CD4-positive, alpha-beta T cell treated with Interleukin-6 for 4 hours (primary cell): ENCODE measurements at regions not wholly inside any gene's neighbourhood (a gene's known extent, or its start where the extent isn't known, plus 50 kb on each side); places are given as distances from the start of the nearest gene placed in this dataset.

ENCODE experiments used
- DNase-seq: peaks from one replicate; pipeline ENCODE4 v3.0.0-alpha.2; 2020; ENCODE audit warnings: mixed read lengths

DNA sequence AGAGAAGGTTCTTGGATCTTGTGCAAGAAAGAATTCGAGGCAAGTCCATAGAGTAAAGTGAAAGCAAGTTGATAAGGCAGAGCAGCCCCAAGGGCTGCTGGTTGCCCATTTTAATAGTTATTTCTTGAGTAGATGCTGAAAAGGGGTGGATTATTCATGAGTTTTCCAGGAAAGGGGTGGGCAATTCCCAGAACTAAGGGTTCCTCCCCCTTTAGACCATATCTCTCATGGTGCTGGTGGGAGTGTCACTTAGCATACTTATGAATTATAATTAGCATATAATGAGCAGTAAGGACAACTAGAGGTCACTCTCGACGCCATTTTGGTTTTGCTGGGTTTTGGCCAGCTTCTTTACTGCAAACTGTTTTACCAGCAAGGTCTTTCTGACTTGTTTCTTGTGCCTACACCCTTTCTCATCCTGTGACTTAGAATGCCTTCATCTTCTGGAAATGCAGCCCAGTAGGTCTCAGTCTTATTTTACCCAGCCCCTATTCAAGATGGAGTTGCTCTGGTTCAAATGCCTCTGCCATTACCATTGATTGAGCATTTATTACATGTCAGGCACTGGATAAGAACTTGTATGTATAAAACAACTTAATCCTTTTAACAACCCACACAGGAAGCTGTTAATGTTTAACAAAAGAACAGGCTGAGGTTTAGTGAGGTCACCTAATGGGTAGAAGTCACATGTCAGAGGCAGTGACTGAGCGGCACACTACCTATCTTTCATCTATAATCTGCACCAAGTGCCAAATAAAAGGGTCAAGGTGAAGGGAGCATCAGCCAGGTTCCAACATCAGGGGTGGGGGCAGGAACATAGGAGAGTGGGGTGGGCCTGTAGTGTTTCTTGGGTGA lies 250.9 kb downstream of the ICOS start:
- DNase-seq, result no peak

DNA sequence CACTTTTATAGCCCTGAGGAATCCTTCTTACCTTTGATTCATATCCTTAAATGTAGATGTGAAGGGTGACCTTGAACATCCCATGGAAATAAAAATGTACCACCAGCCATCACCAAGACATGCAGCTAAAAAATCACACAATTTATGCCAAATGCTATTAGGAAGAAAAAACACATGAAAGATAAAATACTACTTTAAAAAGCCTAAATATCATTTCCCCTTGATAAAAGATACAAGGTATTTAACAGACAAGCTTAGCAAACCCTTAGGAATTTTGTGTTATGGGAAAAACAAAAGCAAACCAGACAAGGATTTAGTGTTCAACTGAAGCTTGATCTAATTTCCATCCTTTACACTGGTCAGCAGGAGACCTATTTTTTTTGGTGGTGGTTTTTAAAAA lies 255.0 kb downstream of the ICOS start:
- no peak for DNase-seq

DNA sequence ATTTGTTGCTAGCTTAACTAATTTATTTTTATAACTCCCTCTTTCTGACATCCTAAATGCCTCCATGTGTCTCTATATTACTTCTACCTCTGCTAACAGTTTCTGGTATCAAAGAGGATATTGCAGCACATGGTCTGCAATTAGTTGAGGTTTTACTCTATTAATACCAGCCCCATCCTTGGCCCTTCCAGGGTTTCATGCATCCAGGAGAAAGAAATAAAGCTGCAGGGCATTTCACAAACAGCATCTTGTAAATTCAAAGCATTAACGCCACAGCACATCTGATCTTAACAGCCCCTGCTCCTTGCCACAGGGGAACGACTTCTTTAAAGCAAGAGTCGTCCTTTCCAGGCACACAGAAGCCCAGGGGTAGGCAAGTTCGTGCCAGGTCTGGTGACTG lies 258.9 kb downstream of the ICOS start:
- no peak for DNase-seq

DNA sequence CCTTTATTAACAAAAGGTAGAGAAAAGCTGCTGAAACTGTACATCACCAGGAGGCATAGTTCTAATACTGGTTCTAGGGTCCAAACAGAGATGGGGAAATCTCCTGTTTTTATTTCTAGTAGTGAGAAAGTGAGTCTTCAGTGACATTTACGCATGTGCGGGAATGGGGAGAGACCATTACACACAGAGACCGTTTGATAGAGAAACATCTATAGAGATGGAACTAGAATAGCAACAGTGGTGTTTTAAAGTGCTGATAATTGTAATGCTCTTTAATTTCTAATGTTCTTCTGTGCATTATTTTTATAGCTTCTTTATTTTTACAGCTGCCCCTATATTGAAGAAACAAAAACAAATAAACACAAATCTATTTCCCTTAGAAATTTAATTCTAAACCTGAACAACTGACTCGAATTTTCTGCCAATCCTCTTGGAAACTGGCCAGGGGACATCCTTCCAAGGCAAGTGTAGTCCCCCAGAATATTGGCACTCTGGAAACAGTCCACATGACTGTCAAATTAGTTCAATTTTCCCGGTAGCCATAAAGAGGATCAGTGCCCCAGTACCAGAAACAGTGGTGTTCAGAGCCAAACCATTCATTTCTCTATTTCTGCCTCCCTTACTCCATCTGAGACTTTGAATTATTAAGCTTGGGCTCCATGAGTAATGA lies 260.9 kb downstream of the ICOS start:
- DNase-seq, result no peak

DNA sequence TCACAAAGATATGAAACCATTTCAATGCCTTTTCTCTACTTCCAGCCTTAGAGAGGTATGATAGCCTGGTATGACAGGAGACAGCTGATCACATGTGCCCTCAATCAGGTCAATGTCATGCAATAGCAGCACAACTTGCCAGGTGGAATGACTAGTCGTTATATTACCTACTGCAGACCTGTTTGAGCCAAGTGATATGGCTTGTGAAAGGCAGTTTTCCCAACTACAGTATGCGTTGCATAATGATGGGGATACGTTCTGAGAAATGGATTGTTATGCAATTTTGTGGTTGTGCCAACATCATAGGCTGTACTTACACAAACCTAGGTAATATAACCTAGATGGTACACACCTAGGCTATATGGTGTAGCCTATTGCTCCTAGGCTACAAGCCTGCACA lies 262.8 kb downstream of the ICOS start:
- DNase-seq, result no peak

DNA sequence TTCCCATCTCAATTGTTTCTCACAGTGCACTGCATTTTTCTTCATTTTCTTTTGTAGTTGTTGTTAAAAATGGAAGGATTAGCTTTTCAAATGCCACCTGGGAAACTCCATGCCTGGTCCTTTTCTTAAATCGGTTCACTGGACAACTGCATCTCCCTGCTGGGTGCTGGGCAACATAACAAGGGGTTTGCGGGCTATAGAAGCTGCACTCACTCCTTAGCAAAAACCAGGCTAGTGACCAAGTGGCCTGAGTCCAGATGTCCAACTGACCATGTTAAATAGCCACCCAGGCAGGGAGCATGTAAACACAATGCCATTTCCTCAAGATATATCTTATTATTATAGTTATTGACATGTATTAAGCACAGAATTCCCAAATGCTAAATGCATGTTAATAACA lies 264.9 kb downstream of the ICOS start:
- DNase-seq, result no peak

DNA sequence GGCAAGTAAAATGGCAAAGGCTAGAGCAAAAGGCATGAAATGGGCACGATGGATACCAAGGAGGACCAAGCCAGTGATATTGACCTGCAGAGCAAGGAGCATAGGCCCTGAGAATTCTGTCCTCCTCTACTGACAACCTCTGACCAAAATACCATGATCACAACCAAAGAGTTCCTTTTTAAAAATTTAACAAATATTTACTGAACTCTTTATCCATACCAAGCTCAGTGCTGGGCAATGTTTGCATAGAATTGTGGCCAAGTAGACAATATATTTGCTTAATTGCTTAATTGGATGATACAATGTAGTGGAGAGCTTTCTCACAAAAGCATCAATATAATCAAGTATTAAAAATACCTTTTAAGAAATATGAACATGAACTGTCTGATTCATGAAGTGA lies 265.7 kb downstream of the ICOS start:
- DNase-seq, result no peak

DNA sequence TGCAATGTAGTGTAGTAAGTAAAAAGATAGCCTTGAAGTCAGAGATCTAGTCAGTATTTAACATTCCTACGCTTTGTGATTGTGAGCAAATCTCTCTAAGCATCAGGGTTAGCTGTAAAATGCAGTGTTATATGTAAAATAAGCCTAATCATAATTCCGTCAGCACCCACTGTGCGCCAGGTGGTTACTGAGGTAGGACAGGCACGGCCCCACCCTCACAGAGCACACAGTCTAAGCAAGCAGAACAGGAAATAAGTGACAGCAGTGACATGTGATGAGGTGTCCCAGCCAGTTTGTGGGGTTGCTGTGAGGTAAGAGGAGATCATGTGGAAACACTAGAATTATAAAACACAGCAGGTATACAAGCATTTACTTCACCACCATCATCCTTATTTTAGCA lies 267.1 kb downstream of the ICOS start:
- DNase-seq, result no peak

DNA sequence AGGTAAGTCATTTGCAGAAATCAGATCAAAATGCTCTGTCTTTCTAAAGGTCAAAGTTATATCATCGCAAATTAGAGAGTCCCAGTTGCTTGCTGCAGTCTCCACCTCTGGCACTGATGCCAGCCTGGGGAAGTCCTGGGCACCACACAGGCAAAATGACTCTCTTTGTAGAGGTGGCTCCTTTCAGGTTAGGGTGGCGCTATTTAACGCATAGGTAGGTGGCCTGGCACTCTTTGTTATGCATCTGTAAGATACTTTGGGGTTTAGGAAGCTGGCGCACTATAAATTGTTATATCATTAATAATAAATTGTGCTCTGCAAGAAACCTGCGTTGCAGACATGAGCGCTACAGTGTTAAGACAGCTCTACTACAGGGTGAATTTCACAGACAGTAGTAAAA lies 268.5 kb downstream of the ICOS start:
- no peak for DNase-seq

DNA sequence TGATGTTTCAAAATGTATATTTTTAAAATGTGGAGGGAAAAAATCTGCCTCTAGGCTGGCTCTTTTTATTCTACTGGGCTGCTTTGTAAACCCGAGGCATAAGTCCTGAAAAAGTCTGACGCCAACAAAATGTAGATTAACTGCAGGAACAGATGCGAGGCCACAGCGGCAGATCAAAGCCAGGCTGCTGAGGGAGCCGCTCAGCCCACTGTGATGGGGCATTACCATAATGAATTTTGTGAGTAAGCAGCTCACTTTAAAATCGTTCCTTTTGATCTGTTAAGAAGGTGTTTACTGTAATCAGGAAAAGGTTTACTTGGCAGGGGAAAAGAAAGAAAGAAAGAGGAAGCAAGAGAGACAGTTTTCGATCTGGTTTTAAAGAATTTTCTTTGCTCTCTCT lies 269.0 kb downstream of the ICOS start:
- DNase-seq, result no peak

DNA sequence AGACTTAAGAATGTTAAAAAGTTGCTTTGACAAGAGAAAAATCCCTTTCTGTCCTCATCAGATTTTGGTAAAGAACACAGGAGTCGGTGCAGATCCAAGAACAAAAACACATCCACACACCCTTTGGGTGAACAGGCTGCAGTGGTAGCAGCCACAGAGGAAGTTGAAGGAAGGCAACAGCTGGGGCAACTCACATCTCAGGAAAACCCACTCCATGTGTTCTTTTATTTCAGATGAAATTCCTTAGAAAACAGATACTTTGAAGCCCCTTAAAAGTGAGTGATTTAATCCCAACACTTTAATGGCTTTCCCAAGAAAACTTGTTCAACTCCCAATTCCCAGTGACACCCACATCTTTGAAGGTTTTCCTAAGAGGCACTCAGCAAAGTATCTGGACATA lies 271.3 kb downstream of the ICOS start:
- no peak for DNase-seq

DNA sequence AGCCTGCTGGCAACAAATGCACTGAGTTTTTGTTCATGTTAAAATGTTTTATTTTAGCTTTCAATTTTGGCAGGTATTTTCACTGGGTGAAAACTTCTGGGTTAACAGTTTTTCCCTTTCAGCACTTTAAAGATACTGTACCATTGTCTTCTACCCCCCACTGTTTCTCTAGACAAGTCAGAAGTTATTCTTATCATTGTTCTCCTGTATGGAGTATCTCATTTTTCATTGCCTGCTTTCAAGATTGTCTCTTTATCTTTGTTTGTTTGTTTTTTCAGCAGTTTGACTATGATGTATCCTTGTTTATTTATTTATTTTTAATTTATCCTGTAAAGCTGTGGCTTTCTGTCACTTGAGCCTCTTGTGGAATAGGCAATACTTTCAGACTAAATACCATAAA lies 277.0 kb downstream of the ICOS start:
- no peak for DNase-seq

DNA sequence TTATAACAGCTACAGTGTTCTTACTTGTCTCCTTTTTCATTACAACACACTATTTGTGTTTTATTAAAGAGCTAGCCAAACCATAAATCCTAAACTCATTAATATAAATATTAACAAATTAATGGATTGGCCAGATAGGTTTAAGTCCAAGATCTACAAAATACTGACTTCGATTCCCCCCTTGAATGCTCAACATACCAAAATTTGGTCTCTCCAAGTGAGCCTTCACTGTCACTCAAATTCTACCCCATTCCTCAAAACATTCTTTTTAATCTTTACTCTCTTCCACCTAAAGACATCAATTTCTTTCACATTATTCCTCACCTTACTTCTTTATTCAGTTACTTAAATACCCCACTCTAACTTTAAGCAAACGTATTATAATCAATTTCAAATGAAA lies 281.5 kb downstream of the ICOS start:
- no peak for DNase-seq

DNA sequence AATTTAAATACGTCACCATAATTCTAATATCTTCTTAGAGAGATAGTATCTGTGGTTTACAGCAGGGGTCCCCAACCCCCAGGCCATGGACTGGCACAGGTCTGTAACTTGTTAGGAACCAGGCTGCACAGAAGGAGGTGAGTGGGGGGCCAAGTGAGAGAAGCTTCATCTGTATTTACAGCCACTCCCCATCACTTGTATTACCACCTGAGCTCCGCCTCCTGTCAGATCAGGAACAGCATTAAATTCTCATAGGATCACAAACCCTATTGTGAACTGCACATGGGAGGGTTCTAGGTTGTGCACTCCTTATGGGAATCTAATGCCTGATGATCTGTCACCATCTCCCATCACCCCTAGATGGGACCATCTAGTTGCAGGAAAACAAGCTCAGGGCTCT lies 282.6 kb downstream of the ICOS start:
- DNase-seq, result no peak

DNA sequence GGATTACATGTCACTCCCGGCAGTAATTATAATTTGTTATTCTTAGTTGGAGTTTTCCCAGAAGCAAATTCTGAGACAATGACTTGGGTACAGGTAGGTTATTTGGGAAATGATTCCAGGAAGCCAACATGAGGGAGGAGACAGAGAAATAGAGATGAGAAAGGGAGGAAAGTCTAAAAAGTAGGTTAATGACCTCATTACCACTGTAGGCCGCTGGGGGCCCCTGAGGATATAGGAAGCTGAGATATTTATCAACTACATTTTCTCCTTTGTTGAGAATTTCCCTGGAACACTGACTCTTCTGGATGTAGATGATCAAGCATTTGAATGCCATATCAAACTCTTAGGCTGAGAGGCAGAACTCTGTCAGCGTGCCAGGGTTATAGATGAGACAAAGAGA lies 284.3 kb downstream of the ICOS start:
- DNase-seq, result no peak

DNA sequence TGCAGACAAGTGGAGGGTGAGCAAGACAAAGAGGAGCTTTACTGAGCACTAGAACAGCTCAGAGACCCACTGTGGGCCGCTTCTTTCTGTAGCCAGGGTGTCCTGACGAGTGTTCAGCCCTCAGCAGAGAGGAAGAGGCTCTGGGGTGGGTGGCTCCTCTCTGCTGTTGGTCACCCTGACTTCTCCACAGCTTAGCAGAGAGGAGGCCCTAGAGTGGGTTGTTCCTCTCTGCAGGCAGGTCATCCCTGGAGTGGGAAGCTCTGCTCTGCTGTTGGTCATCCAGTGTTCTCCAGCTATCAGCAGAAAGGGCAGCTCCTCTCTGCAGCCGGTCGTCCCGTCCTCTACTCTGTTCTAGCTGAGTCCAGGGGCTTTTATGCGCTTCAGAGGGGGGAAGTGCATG lies 286.5 kb downstream of the ICOS start:
- DNase-seq, result no peak

DNA sequence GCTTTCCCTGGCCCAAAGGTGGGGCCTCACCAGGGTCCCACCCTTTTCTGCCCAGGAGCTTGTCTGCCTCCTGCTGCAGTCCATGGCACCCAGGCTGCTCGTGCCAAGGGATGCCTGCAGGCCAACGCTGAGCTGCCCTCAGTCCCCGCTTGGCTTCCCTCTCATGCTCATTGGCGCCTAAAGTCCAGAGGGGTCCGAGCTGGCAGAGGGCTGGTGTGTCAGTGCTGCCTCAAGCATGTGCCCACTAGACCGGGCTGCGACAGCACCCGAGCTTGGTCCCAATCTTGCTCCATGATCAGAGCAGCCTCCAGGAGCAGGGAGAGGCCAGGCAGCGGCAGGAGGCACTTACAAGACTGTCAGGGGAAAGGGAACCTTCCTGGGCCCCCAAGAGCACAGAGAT lies 287.0 kb downstream of the ICOS start:
- no peak for DNase-seq

DNA sequence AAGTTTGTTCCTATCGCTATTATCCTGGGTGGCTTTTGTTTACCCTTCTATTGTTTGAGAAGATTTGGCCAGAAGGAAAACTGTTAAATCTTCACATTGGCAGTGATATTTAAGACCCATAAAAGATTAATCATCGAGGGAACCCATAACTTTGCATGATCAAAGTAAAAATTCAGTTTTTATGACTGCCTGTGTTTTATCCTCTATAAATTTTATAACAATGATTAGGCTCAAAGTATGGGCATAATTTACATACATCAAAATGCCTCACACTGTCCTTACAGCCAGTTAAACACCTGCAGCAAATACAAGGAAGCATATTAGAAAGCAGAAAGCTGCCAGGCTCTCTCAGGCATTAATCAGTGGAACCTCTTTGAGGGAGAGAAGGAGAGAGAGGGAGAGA lies 289.1 kb downstream of the ICOS start:
- DNase-seq, result no peak

DNA sequence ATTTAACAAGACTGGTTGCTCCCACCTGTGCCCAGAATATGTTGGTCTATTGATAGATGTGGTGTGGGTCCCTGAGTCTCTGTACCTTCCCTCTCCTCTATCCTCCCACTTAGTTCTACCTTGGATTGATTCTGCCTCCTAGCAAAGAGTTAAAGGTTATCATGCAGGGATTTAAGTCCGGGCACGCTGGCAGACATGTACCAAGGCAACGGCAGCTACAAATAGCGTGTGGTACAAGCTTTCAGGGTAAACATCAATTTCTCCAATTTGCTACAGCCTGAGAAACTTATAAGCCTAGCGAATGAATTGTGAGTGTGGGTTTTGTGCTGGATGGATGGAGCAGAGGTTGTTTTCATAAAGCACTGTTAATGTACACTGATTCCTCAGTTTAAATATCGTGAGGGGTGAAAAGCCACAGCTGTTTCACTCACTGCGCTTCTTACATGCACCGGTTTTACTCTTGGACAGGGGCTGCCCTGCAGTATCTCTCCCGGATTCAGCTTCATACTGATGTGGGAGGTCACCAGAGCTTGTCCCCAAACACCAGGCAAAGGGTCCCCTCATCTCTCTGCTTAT lies 289.8 kb downstream of the ICOS start:
- no peak for DNase-seq

DNA sequence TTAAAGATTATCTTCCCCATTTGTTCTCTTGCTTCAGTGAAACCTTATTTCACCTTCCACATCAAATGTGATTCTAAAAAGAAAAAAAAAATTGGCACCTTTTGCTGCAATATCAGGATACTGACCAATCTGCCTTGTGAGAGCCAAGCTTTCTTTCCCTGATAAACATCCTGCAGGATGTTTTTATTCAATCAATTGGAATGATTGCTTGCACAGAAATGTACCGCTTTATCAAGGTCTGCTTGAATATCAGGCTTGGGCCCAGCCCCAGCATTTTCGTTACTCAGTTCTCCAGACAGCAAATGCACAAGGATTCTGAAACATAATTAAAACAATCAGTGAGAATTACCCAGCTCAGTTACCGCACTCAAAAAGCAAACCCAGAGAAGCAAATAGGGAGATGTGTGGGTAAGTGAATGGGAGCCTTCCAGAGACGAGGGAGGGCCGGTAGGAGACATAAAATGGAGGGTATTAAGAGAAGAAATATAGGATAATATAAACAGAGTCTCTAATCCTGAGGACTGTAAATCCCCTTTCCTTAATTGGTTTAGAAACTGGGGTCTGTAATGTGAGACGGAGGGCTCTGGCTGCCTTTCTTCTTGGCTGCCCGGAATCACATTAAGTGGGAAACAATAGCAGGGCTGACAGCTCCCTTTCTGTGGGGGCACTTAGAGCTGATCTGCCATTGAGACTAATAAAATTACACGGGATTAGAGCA lies 291.8 kb downstream of the ICOS start:
- no peak for DNase-seq

DNA sequence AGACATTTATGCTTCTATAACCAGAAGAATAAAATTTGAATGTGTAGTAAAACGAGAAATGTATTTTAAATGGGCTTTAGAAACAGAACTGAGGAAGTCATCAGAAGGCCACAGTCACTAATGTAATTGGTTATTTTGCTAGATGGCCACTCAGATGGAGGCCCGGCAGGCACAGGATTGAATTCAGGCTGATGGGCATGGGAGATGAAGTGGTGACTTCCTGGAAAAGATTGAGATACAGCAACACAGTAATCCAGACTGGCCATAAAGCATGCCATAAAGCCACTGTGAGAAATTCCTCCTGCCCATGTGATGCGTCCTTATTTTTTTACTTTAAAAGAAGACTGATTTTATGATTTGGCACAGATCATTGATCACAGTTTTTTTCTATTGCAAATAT lies 297.7 kb downstream of the ICOS start:
- DNase-seq, result no peak

DNA sequence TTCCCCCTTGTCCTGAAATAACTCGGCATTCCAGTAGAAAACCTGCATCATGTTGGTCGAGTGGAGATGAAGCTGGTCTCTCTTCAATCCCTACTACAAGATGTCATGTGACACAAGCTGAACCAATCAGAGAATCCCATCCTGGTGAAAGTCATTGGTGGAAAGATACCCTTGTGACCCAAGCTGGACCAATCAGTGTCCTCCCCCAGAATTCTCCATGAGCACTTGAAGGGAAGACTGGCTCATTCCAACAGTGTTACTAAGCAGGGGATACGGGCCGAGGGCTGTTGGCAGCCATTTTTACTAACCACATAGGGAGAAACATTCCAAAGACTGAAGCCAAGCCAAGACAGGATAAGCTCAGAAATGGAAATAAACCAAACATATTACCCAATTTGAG lies 298.3 kb downstream of the ICOS start:
- DNase-seq, result no peak

DNA sequence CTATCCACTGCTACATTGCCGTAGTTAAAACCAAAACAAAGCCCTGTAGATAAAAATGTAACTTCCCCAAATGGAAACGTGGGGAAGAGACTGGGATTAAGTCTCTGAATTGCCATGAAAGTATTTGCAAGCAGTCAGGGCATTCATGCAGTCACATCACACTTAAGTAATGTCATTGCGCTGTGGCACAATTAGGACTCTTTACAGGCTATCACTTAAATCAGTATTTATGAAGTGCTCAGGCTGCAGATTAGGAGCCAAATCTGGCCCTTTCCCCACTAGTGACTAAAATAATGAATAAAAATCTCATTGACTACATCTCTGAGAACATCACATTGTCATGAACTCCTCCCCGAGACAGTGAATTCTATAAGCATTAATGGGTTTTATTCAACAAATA lies 300.9 kb downstream of the ICOS start:
- DNase-seq, result no peak
